Esophagus muscularis mucosa (tissue), 4 donors: ENCODE measurements at regions not wholly inside any gene's neighbourhood (a gene's known extent, or its start where the extent isn't known, plus 50 kb on each side); places are given as distances from the start of the nearest gene placed in this dataset.

ENCODE experiments used
- EP300 ChIP-seq: sonication (generic); formaldehyde crosslinking; IDR thresholded peaks from one replicate; pipeline ENCODE4 v1.6.1; 2017; ENCODE audit warnings: antibody characterized with exemption
- POLR2A ChIP-seq: fragments of 450-650 bp; IDR thresholded peaks from one replicate; pipeline ENCODE4 v1.6.1; 2017; ENCODE audit warnings: antibody characterized with exemption, moderate library complexity, mild to moderate bottlenecking, low read depth
- POLR2AphosphoS5 ChIP-seq, 2 donors: sonication (generic); formaldehyde crosslinking; IDR thresholded peaks; one replicate each; pipeline ENCODE4 v1.6.1; 2017; ENCODE audit warnings: antibody characterized with exemption in 2 of 2
- TF ChIP-seq, protein P1 (sequence below), 3 experiments: fragments of 200-600 bp in 2 of 3; fragments of 450-650 bp in 1 of 3; sonication (generic) in 2 of 3; IDR thresholded peaks; one replicate each; pipeline ENCODE4 v1.5.1; 2017 to 2019; ENCODE audit warnings: antibody characterized with exemption in 3 of 3, mild to moderate bottlenecking in 2 of 3, moderate library complexity in 1 of 3

DNA sequence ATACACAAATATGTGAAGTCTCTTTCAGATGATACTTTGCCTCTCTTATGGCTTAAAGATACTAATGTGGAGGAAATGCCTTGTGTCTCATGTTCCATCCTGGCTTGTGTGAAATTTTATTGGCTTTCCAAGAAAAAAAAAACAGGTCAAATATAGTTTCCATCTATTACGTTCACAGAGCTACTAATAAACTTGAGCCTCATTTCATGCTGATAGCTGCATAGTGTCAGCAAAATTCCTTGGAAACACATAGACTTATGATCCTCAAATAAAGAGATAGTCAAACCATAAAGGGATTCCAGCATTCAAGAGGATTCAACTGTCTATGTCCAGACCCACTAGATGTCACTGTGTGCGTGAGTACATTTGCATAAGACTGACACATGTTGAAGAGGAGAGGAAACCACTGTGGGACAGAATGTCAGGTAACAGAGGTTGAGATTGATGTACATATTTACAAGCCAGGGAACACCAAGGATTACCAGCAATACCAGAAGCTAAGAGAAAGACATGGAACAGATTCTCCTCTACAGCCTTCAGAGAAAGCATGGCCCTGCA lies 266.6 kb downstream of the COL12A1 start:
- TF ChIP-seq, protein P1, sequence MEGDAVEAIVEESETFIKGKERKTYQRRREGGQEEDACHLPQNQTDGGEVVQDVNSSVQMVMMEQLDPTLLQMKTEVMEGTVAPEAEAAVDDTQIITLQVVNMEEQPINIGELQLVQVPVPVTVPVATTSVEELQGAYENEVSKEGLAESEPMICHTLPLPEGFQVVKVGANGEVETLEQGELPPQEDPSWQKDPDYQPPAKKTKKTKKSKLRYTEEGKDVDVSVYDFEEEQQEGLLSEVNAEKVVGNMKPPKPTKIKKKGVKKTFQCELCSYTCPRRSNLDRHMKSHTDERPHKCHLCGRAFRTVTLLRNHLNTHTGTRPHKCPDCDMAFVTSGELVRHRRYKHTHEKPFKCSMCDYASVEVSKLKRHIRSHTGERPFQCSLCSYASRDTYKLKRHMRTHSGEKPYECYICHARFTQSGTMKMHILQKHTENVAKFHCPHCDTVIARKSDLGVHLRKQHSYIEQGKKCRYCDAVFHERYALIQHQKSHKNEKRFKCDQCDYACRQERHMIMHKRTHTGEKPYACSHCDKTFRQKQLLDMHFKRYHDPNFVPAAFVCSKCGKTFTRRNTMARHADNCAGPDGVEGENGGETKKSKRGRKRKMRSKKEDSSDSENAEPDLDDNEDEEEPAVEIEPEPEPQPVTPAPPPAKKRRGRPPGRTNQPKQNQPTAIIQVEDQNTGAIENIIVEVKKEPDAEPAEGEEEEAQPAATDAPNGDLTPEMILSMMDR (IDR thresholded peaks at IDR 0.05) = no peak
- TF ChIP-seq POLR2A (no peak), EP300 (no peak), POLR2AphosphoS5 (IDR thresholded peaks at IDR 0.05) (no peak)
